Forelimb muscle (tissue), 1 donor: ENCODE measurements at regions not wholly inside any gene's neighbourhood (a gene's known extent, or its start where the extent isn't known, plus 50 kb on each side); places are given as distances from the start of the nearest gene placed in this dataset.

Experiments
- DNase-seq: peaks from one replicate; pipeline ENCODE4 v3.0.0-alpha.2; 2013; ENCODE audit warnings: low read depth

GRCh38 chr12:114986178-114986714, 302.3 kb upstream of the TBX3 start:
- no peak for DNase-seq

GRCh38 chr12:114984634-114985061, 300.7 kb upstream of the TBX3 start:
- no peak for DNase-seq

DNA sequence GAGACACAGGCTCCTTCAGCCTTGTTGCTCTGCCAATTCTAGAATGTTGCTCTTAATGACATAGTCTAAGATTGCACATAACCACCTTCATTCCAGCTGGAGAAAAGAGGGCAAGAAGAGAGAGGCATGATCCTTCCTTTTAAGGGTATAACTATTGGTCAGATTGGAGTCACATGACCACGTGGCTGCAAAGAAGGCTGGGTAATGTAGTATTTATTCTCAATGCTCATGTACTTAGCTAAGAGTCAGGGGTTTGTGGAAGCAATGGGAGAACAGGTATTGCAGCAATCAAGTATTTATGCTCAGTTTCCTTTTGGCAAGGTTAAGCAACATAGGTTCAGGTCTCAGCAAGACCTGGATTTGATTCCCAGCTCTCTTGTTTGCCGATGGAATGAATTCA, 298.8 kb upstream of the TBX3 start:
- no peak for DNase-seq

DNA sequence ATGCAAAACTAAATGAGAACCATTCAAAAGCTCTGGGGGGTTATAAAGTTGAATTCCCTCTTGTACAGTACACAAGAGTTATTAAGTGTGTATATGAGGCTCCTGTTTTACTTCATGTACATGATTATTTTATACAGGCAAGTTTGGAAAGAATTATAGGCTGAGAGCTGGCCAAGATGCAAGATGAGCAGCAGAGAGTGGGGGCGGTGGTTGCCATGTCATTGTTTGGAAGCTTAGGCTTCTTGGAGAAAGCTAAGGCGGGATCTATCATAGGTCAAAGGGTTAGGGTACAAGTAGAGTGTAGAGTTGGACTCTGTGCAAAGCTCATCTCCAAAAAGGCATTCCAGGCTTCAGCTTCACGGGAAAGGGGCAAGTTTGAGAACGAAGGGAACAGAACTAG, 297.1 kb upstream of the TBX3 start:
- no peak for DNase-seq

GRCh38 chr12:114976959-114977358, 293.0 kb upstream of the TBX3 start:
- no peak for DNase-seq

DNA sequence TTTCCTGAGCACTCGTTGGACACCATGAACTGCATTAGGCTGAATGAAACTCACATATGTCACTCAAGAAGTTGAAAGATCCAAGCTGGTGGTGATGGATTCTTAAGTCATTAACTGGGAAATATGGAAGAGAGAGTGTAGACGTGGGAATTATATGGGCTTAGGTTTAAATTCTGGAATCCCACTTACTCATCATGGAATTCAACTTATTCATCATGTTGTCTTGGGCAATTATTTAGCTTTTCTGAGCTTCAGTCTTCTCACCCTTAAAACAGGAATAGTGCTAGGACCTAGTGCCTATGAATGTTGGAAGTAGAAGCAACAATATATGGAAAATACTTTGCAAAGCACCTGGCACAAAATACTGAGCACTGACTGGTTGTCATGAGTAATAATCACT, 292.4 kb upstream of the TBX3 start:
- no peak for DNase-seq

- peak; percentile 59 for DNase-seq
These were observed 291.8 kb upstream of the TBX3 start for GRCh38 chr12:114975640-114976310.

DNA sequence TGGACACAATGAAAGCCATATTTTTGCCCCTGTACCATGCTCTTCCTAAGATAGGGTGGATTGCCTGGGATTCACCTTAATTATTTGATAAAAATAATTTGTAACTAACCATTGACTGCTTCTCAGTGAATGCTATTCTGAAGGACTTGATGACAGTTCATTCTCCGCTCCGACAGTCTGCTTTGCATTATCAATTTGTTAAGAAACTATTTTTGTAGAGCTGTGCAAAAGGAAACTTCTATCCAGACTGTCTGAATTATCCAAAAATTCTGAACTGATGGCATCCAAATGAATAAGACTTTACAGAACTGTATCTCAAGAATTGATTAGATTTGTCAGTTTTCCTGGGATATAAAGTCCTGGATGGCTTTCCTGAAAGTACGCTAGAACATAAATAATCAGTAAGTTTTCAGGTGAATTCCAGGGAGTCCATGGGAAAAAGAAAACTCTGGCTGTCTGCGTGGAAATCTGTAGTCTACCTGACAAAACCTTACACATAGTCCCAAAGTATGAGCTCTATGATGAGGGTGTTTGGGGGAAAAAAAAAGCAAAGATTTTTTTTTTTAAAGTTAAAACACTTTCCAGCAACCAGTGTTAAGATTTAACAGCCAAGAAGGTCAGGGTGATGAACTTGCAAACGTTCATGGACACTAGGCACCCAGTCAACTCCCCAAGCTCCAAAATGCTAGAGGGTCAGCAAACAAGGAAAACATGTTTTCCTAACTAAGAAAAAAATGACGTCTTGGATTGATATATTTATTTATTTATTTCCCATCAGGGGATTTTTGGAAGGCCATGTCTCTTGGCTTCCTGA, 291.1 kb upstream of the TBX3 start:
- DNase-seq, result peak; percentile 44

- DNase-seq, result peak; percentile 39
These were observed 290.4 kb upstream of the TBX3 start for GRCh38 chr12:114974333-114974732.

GRCh38 chr12:114968727-114969126, 284.8 kb upstream of the TBX3 start:
- DNase-seq, result no peak

DNA sequence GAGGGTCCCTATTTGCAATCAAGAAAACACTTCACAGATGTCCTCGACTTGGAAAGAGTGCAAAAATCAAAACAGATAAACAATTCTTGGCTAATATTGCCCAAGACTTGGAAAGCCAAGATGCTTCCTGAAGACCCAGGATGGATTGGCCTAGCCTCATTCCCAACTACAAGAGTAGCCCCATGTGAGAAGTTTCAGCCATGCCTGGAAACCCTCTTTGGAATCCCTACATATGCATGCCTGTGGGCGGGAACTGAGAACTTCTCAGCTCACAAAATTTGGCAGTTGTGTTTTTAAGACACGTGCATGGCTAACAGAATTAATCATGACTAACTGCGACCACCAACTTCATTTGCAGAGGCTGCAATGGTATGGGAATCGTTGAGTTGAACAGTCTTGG, 283.2 kb upstream of the TBX3 start:
- DNase-seq, result no peak

DNA sequence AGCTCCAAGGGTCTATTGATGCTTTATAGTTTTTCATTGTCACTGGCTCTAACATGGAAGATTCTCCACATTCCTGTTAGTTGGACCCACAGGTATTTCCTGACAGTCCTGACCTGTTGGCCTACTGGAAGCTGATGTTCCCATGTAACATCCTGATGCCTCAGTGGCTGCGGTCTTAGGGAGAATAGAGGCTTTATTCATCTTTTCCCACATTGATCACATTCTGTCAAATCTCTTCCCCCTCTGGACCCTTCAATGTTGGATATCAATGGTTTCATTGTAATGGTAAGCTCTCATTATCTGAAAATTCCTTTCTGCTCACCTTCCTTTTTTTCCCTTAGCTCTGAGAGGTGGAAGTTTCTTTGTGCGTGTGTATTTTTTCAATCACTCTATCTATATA, 280.9 kb upstream of the TBX3 start:
- DNase-seq, result no peak

- DNase-seq, result no peak
These were observed 279.9 kb upstream of the TBX3 start for GRCh38 chr12:114963846-114964245.

GRCh38 chr12:114961491-114961890, 277.5 kb upstream of the TBX3 start:
- peak; percentile 35 for DNase-seq

DNA sequence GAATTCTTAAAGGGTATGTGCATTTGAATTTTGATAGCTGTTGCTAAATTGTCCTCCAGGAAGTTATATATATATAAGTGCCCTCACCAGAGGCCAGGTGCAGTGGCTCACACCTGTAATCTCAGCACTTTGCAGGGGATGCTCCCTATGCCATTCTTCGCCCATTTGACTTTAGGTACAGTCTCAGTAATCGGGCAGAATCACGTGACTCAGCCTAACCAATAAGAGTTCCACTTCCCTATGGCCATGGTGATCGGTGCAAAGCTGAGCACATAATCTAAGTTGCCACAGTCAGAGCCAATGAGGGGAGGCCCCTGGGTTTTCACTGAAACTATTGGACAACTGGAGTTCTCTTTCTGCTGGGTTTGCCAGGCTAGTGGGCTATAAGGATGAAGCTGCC, 274.6 kb upstream of the TBX3 start:
- no peak for DNase-seq

GRCh38 chr12:114957225-114957624, 273.2 kb upstream of the TBX3 start:
- no peak for DNase-seq

DNA sequence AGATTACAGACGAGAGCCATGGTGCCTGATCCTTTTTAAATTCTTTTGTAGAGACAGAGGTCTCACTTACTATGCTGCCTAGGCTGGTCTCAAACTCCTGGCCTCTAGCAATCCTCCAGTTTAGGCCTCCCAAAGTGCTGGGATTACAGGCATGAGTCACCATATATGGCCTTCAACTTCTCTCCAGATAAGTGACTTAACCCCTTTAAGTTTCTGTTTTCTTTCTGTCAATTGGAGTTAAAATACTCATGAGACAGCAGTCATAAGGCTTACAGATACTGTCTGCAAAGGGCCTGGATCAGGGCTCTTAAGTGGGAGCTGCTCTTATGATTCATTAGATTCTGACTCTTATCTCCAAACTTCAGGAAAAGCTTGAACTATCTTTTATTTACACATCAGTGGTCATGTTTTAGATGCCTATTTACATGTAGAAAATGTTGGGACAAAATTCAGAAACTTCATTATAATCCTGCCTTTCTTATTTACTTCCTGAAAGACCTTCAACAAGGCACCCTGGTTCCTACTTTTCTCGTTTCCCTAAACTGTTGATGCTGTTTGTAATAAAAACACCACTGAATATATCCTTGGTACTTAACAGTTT, 271.5 kb upstream of the TBX3 start:
- no peak for DNase-seq

GRCh38 chr12:114954511-114955055, 270.6 kb upstream of the TBX3 start:
- DNase-seq, result no peak

DNA sequence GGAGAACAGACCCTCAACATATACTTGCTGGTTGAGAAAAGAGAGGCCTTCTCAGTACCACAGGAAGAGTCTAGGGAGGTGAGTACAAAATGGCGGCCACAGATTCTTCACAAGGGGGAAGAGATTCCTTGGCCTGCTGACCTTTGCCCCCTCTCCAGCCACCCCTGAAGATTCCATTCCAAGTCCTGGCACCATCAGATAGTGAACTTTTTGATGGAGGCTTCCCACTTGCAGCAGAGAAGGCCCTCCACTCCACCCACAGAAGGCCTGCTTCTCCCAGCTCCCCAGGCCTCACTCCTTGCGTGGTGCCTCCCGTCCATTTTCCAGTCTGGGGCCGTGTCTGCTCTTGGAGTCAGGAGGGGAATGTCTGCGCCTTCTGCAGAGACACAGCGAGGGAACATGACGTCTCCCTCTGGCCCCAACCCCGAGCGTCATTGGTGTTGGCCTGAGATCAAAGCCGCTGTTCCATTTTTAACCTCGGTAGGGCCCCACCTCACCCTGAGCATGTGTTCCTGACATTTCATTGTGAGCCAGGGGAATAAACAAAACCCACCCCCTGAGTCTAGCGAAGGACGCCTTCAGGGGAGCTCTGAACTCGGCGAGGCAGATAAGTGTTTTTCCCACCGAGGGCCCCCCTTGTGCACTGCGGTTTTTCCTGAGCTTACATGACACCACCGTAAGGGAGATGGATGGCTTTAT, 268.7 kb upstream of the TBX3 start:
- DNase-seq, result no peak

GRCh38 chr12:114949058-114949820, 265.3 kb upstream of the TBX3 start:
- no peak for DNase-seq

DNA sequence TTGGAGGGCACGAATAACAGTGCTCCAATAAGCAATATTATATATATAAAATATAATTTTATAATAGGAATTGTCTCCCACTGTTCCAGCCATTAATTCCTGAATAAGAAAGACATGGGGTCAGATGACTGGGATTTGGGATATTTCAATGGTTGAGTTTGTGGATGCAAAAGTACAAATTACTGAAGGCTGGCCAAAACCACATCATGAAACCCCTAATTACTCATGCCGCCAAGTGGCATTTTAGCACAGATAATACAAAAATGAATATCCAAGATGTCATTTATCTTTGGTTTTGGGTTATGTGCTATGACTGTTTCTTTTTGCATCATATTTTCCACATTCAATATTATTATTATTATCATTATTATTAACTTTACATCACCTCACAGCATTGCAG, 261.4 kb upstream of the TBX3 start:
- DNase-seq, result no peak
